Rectal smooth muscle tissue (tissue), 1 donor: ENCODE measurements at regions not wholly inside any gene's neighbourhood (a gene's known extent, or its start where the extent isn't known, plus 50 kb on each side); places are given as distances from the start of the nearest gene placed in this dataset.

ENCODE experiments used
- H3K27ac ChIP-seq: one replicate; pipeline ENCODE4 v1.7.0; 2013; ENCODE audit warnings: low read depth, low read length, inconsistent platforms
- H3K27me3 ChIP-seq: one replicate; pipeline ENCODE4 v1.7.0; 2013; ENCODE audit warnings: low read length; ENCODE audit not compliant: control insufficient read depth, insufficient read depth
- H3K36me3 ChIP-seq: one replicate; pipeline ENCODE4 v1.7.0; 2013; ENCODE audit warnings: low read length; ENCODE audit not compliant: control insufficient read depth, insufficient read depth
- H3K4me1 ChIP-seq: one replicate; pipeline ENCODE4 v1.7.0; 2013; ENCODE audit warnings: low read length; ENCODE audit not compliant: control insufficient read depth, insufficient read depth
- H3K4me3 ChIP-seq: one replicate; pipeline ENCODE4 v1.7.0; 2013; ENCODE audit warnings: low read length
- H3K9ac ChIP-seq: one replicate; pipeline ENCODE4 v1.7.0; 2013; ENCODE audit warnings: low read length

GRCh38 chr12:45582536-45582935, 147.0 kb upstream of the ARID2 start:
- Histone ChIP-seq H3K36me3 (no peaks in the 10 kb centered on the region), H3K4me1 (no peaks in the 10 kb centered on the region), H3K9ac (no peak overlapping the region), H3K27me3 (no peaks in the 10 kb centered on the region), H3K4me3 (no peak overlapping the region), H3K27ac (no peak overlapping the region)

- Histone ChIP-seq H3K27ac (no peak overlapping the region), H3K4me3 (no peak overlapping the region), H3K36me3 (no peaks in the 10 kb centered on the region), H3K27me3 (no peaks in the 10 kb centered on the region), H3K9ac (no peak overlapping the region), H3K4me1 (no peaks in the 10 kb centered on the region)
Observed at GRCh38 chr12:45582986-45583659, 146.4 kb upstream of the ARID2 start.

- Histone ChIP-seq H3K27ac (no peak overlapping the region), H3K27me3 (no peaks in the 10 kb centered on the region), H3K9ac (no peak overlapping the region), H3K4me1 (no peaks in the 10 kb centered on the region), H3K4me3 (no peak overlapping the region), H3K36me3 (no peaks in the 10 kb centered on the region)
Observed at GRCh38 chr12:45584336-45584735, 145.2 kb upstream of the ARID2 start.

GRCh38 chr12:45585522-45586230, 143.8 kb upstream of the ARID2 start:
- Histone ChIP-seq H3K4me3 (no peak overlapping the region), H3K36me3 (no peaks in the 10 kb centered on the region), H3K9ac (no peak overlapping the region), H3K4me1 (no peaks in the 10 kb centered on the region), H3K27me3 (no peaks in the 10 kb centered on the region), H3K27ac (no peak overlapping the region)

- no peaks in the 10 kb centered on the region for H3K27me3 ChIP-seq
- no peak overlapping the region for H3K4me3 ChIP-seq
- H3K4me1 ChIP-seq, result no peaks in the 10 kb centered on the region
- no peaks in the 10 kb centered on the region for H3K36me3 ChIP-seq
- no peak overlapping the region for H3K27ac ChIP-seq
- no peak overlapping the region for H3K9ac ChIP-seq
Observed at GRCh38 chr12:45586486-45586885, 143.0 kb upstream of the ARID2 start.

GRCh38 chr12:45587012-45587411, 142.5 kb upstream of the ARID2 start:
- no peaks in the 10 kb centered on the region for H3K4me1 ChIP-seq
- no peaks in the 10 kb centered on the region for H3K36me3 ChIP-seq
- no peak overlapping the region for H3K9ac ChIP-seq
- no peaks in the 10 kb centered on the region for H3K27me3 ChIP-seq
- H3K27ac ChIP-seq, result no peak overlapping the region
- H3K4me3 ChIP-seq, result no peak overlapping the region

GRCh38 chr12:45587877-45588533, 141.5 kb upstream of the ARID2 start:
- no peak overlapping the region for H3K27ac ChIP-seq

GRCh38 chr12:45590646-45591045, 138.9 kb upstream of the ARID2 start:
- no peaks in the 10 kb centered on the region for H3K27me3 ChIP-seq
- H3K9ac ChIP-seq, result no peak overlapping the region
- H3K4me3 ChIP-seq, result no peak overlapping the region
- no peaks in the 10 kb centered on the region for H3K4me1 ChIP-seq
- no peak overlapping the region for H3K27ac ChIP-seq
- H3K36me3 ChIP-seq, result no peaks in the 10 kb centered on the region

More at GRCh38 chr12:45587877-45588533, 141.5 kb upstream of the ARID2 start:
- H3K27me3 ChIP-seq, result no peaks in the 10 kb centered on the region
- H3K36me3 ChIP-seq, result no peaks in the 10 kb centered on the region
- no peaks in the 10 kb centered on the region for H3K4me1 ChIP-seq
- no peak overlapping the region for H3K9ac ChIP-seq
- H3K4me3 ChIP-seq, result no peak overlapping the region

GRCh38 chr12:45591635-45592034, 137.9 kb upstream of the ARID2 start:
- H3K4me1 ChIP-seq, result no peaks in the 10 kb centered on the region
- no peaks in the 10 kb centered on the region for H3K27me3 ChIP-seq
- H3K4me3 ChIP-seq, result no peak overlapping the region
- H3K27ac ChIP-seq, result no peak overlapping the region
- H3K9ac ChIP-seq, result no peak overlapping the region
- H3K36me3 ChIP-seq, result no peaks in the 10 kb centered on the region

GRCh38 chr12:45596366-45596765, 133.1 kb upstream of the ARID2 start:
- Histone ChIP-seq H3K27ac (no peak overlapping the region), H3K9ac (no peak overlapping the region), H3K4me1 (no peaks in the 10 kb centered on the region), H3K36me3 (no peaks in the 10 kb centered on the region), H3K4me3 (no peak overlapping the region), H3K27me3 (no peaks in the 10 kb centered on the region)

GRCh38 chr12:45598336-45598735, 131.2 kb upstream of the ARID2 start:
- no peak overlapping the region for H3K4me3 ChIP-seq
- no peak overlapping the region for H3K27ac ChIP-seq
- no peaks in the 10 kb centered on the region for H3K36me3 ChIP-seq
- no peak overlapping the region for H3K9ac ChIP-seq
- H3K4me1 ChIP-seq, result no peaks in the 10 kb centered on the region
- no peaks in the 10 kb centered on the region for H3K27me3 ChIP-seq

- Histone ChIP-seq H3K4me1 (no peaks in the 10 kb centered on the region), H3K4me3 (no peak overlapping the region), H3K9ac (no peak overlapping the region), H3K27me3 (no peaks in the 10 kb centered on the region), H3K36me3 (no peaks in the 10 kb centered on the region), H3K27ac (no peak overlapping the region)
Observed at GRCh38 chr12:45598761-45599160, 130.7 kb upstream of the ARID2 start.
